ENCODE measurements at regions not wholly inside any gene's neighbourhood (a gene's known extent, or its start where the extent isn't known, plus 50 kb on each side); places are given as distances from the start of the nearest gene placed in this dataset.

GRCh38 chr5:104372376-104372775 lies 809.8 kb upstream of the NUDT12 start:
- DNase-seq: no peak

GRCh38 chr5:104370523-104370922 lies 807.9 kb upstream of the NUDT12 start:
- no peak for DNase-seq

DNA sequence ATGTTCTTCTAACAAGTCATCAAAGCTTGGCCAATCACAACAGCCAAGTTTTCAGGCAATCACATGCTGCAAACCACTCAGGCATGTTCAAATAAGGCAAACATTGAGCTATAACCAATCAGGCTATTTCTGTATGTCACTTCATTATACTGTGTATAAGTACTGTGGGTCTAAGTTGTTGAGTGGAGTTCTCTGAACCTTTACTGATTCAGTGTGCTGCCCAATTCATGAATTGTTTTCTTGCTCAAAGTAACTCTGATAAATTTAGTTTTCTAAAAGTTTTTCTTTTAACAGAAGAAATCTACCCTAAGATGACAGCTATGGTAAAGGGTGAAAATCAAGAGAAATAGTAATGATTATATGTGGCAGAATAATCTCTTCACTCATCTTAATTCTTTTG lies 805.4 kb upstream of the NUDT12 start:
- no peak for DNase-seq

- DNase-seq: no peak
These were observed 801.0 kb upstream of the NUDT12 start for GRCh38 chr5:104363567-104363966.

DNA sequence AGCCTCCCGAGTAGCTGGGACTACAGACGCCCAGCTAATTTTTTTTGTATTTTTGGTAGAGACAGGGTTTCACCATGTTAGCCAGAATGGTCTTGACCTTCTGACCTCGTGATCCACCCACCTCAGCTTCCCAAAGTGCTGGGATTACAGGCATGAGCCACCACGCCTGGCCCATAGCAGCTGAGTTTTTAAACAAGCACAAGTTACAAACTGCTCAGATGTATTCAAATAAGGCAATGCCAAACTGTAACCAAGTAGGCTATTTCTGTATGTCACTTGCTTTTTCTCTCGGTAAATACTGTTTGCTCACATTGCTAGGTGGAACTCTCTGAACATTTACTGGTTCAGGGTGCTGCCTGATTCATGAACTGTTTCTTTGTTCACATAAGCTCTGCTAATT lies 799.3 kb upstream of the NUDT12 start:
- no peak for DNase-seq

DNA sequence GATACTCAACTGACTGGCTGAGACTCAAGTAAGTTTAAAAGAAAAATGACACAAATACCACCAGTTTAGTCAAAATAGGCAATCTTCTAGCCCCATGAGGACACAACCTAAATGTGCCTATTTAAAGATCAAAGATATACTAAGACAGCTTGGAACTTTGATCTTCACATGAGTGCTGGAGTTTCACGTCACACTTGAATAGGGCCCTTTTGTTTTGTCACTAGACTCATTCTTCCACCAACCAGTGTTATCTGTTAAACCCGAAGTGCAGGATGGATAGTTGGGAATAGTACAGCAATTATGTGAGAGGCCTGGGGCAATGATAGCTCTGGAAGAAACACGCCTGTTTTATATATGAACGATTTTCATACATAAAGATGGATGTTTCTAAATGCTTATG lies 792.8 kb upstream of the NUDT12 start:
- no peak for DNase-seq

DNA sequence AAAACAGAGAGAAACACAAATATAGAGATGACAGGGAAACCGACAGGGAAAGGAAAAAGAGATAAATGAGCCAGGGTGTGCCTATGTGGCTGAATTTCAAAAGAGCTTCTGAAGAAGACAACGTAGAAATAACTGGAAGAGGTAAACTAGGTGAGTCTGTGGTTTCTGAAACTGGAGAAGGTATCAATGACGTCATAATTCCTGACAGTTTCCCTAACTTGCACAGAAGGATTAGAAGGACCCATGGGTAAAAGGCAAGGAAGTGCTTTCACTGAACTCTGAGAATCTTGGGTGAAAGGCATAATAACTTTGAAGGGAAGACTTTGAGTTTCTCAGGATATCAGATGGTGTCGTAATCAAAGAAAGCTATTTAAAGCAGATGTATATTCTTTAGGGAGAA lies 790.8 kb upstream of the NUDT12 start:
- peak; percentile 14 for DNase-seq

GRCh38 chr5:104352954-104353353 lies 790.4 kb upstream of the NUDT12 start:
- DNase-seq: no peak

GRCh38 chr5:104347119-104347708 lies 784.6 kb upstream of the NUDT12 start:
- DNase-seq: peak; percentile 50

- peak; percentile 9 for DNase-seq
These were observed 782.8 kb upstream of the NUDT12 start for GRCh38 chr5:104345222-104346016.

DNA sequence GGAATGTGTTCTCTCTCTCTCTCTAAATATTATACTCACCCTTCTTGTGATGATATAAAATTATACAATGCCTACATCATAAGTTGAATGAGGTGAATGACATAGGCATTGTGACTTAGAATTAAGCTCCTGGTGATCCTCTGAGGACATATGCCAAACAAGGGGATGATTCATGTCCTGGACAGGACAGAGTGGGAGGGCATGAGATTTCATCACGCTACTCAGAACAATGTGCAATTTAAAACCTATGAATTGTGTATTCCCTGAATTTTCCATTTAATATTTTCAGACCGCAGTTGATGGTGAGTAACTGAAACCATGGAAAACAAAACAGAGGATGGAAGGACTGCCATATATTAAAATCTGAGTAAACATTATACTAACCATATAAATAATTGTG lies 782.2 kb upstream of the NUDT12 start:
- DNase-seq: peak; percentile 13

DNA sequence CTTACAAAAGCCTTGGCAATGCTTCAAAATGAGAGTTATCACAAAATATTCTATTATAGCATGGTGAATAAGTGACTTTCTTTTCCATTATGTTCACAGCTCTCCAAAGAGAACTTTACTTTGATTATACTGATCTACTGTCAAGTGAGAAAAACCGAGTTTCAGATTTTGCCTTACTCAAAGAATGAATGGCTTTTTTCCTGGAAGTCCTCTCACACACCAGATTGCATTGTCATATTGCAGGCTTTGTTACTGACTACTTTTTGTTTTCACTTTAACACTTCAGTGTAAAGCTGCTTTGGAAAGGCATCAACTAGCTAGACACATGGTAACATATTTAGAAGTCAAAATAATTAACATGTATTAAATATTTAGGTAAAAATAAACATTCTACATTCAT lies 765.2 kb upstream of the NUDT12 start:
- DNase-seq: no peak

- no peak for DNase-seq
These were observed 764.4 kb upstream of the NUDT12 start for GRCh38 chr5:104326966-104327365.

- no peak for DNase-seq
These were observed 762.8 kb upstream of the NUDT12 start for GRCh38 chr5:104325356-104325755.

GRCh38 chr5:104316676-104317075 lies 754.1 kb upstream of the NUDT12 start:
- peak; percentile 8 for DNase-seq

DNA sequence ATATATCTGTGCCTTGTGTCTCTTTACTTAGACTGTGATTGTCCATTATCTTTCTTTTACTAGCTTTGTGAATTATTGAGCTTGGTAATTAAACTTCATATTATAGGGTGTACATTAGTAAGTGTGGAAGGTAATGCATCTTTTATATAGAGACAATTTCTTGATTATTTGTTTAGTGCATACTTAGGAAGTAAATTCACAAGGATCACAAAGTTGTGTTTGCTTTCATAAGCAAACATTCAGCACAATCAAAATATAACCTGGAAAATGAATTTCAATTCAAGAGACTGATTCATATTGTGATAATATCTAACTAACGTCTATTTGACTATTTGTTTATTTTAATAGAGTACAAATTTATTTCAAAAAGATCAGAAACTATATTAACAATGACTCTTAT lies 749.9 kb upstream of the NUDT12 start:
- no peak for DNase-seq

DNA sequence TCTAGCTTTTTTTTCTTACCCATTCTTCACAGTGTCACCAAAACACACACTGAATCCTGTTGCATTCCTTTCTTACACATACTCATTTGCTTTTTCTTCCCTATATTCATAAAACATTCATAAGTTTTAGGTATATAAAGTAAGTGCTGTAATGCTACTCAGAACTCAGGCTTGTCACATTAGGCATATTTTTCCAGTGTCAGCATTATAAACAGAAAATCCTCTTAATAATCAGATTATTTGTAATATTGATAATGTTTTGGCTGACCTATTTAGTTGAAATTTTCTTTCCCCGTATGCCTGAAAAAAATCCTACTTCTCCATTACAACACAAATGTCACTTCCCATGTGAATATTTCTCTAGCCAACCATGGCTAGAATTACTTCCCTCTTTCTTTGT lies 743.0 kb upstream of the NUDT12 start:
- DNase-seq: no peak

DNA sequence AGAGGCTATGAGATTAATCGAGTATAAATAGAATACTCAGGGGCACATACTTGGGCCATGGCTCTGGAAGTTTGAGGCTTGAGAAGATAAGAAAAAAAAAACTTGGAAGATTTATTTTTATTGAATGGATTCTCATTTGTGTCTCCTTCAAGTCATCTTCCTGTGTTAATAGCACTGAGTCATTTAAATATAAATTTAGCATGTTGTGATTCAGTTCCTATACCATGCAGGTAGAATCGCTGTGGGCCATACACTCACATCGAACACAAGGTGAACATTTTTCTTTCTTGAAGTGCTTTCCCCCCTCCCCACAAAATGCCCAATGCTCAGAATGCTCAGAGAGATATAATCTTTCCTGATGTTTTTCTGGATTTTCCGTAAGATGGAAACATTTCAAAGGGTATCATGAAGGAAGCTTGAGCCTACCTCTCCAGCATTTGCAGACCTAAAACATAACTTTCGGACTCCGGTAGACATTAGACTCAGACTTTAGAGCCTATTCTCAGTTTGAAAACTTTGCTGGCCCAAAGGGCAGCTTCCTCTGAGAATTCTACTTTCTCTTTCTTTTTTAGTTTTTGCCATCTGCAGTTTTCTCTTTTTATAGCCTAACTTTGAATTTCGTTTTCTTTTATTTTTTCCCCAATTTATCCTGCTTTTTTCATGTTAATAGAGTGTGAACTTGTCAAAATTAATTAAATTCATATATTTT lies 737.6 kb upstream of the NUDT12 start:
- no peak for DNase-seq

DNA sequence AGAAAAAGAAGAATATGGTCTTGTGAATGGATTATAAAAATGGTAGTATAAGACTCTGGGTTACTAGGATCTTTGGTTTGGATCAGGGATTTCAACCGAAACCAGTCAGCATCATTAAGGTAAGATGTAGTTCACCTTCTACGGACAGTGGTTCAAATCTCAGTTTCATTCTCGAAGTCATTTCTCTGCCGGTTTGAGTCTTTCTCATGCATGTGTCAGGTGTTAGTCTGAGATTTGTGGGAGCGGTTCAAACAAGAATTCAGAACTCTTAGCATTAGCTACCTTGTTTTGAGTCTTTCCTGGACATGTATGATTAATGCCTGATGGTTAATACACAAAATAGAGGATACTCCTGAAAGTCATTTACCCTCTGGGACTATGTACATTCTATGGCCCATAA lies 735.9 kb upstream of the NUDT12 start:
- DNase-seq: no peak

DNA sequence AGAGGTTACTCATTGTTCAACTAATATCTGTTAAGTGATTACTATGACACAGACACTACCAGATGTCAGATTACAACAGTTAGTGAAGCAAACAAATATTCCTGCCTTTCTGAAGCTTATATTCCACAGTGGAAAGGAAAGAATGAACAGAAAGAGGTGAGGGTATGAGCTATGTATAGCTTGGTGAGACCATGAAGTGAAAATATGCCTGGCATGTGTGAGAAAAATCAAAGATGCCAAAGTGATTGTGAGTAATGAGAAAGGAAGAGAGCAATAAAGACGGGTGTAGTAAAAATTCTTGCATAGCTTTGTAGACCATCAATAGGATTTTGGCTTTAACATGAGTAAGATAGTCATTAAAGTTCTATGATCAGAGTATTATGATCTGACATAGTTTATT lies 734.5 kb upstream of the NUDT12 start:
- peak; percentile 71 for DNase-seq

GRCh38 chr5:104295991-104296390 lies 733.4 kb upstream of the NUDT12 start:
- DNase-seq: no peak

DNA sequence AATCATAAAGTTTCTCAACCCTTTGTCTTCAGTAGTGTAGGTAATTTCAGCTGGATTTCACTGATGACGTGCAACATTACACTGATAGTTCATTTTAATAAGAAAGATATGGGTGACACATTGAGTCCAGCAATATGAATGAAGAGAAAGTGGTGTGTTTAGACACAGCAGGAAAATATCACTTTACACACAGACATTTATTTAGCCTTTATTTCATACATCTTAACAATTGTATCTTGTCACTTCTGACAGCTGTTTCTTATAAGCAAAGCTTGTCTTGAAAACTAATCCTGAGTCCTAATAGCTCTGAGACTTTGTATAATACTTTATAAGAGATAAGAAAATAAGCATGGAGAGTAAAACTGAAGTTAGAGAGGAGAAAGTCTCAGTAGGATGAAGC lies 720.5 kb upstream of the NUDT12 start:
- DNase-seq: no peak

GRCh38 chr5:104273725-104274124 lies 711.1 kb upstream of the NUDT12 start:
- no peak for DNase-seq

Data from fibroblast of skin of abdomen (primary cell).